Midbrain (tissue), 1 donor: ENCODE measurements at regions not wholly inside any gene's neighbourhood (a gene's known extent, or its start where the extent isn't known, plus 50 kb on each side); places are given as distances from the start of the nearest gene placed in this dataset.
"Not testable (repeated sequence)": the region's sequence is repeated elsewhere in the genome, so short reads cannot be mapped to it uniquely, and the experiment has no call there.

Experiments used
- DNase-seq: peaks from one replicate; lab custom pipeline; 2025; lab: John Stamatoyannopoulos, UW

- no peak for DNase-seq
These were observed 56.2 kb upstream of the NID2 start for GRCh38 chr14:52124791-52125684.

- DNase-seq, result not testable (repeated sequence)
These were observed 53.3 kb upstream of the NID2 start for GRCh38 chr14:52122163-52122562.

- no peak for DNase-seq
These were observed 52.6 kb upstream of the NID2 start for GRCh38 chr14:52121441-52121840.

- DNase-seq, result peak; percentile 75
These were observed 50.2 kb upstream of the NID2 start for GRCh38 chr14:52119030-52119429.
